ENCODE measurements at regions not wholly inside any gene's neighbourhood (a gene's known extent, or its start where the extent isn't known, plus 50 kb on each side); places are given as distances from the start of the nearest gene placed in this dataset.

DNA sequence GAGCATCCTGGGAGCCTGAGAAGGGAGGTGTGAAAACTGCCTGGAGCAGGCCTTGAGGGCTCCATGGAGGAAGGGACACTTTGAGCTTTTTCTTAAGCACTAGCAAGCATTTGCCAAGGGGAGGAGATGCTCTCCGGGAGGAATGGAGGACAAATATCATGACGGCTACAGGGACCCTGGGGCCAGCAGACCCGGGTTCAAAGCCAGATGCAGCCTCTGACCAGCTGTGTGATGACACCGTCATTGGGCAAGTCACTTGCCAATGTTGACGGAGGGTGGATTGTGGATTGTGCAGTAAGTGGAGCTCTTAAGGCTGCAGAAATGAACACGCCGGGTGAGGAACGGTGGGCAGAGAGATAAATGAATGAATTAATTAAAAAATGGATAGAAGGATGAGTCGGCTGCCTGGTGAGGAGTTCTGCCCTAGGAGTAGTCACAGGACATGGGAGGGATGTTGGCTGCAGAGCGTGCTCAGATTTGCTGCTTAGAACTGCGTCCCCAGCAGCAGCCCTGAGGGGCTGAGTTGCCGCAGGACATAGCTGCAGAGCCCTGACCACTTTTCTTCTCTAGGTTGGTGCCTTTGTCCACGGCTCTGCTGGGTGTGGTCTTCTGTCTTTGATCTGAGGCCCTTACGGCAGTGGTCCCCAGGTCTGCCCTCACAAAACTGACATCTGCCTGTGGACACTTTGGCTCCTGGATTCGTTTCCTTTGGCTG lies 507.6 kb downstream of the NPHP4 start:
- no peak overlapping the region for H3K4me3 ChIP-seq (ENCODE audit: low read length)
- TF ChIP-seq, protein P1, sequence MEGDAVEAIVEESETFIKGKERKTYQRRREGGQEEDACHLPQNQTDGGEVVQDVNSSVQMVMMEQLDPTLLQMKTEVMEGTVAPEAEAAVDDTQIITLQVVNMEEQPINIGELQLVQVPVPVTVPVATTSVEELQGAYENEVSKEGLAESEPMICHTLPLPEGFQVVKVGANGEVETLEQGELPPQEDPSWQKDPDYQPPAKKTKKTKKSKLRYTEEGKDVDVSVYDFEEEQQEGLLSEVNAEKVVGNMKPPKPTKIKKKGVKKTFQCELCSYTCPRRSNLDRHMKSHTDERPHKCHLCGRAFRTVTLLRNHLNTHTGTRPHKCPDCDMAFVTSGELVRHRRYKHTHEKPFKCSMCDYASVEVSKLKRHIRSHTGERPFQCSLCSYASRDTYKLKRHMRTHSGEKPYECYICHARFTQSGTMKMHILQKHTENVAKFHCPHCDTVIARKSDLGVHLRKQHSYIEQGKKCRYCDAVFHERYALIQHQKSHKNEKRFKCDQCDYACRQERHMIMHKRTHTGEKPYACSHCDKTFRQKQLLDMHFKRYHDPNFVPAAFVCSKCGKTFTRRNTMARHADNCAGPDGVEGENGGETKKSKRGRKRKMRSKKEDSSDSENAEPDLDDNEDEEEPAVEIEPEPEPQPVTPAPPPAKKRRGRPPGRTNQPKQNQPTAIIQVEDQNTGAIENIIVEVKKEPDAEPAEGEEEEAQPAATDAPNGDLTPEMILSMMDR (IDR thresholded peaks at IDR 0.05; ENCODE audit: insufficient read depth, low read depth, low read length, missing control alignments), result no peak
- DNase-seq (ENCODE audit: low read depth), result no peak

DNA sequence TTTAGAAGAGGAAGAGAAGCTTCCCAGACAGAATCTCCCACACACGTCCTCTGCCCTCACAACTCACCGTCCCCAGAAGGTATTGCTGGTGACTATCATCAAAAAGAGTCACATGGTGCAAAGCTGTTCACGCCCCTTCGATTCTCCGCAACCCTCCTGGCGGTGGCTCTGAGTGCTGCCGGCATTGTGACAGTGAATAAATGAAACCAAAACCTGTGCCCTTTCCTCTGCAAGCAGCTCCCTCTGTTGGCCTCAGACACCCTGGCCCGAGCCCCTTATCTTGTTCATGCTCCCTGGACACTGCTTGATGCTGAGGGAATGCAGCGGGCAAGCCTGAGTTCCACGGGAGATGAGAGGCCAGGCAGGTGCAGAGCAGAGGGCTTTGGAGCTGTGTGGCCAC lies 510.3 kb downstream of the NPHP4 start:
- H3K4me3 ChIP-seq (ENCODE audit: low read length), result no peak overlapping the region
- TF ChIP-seq, protein P1 (IDR thresholded peaks at IDR 0.05; ENCODE audit: insufficient read depth, low read depth, low read length, missing control alignments), result no peak
- no peak for DNase-seq (ENCODE audit: low read depth)

DNA sequence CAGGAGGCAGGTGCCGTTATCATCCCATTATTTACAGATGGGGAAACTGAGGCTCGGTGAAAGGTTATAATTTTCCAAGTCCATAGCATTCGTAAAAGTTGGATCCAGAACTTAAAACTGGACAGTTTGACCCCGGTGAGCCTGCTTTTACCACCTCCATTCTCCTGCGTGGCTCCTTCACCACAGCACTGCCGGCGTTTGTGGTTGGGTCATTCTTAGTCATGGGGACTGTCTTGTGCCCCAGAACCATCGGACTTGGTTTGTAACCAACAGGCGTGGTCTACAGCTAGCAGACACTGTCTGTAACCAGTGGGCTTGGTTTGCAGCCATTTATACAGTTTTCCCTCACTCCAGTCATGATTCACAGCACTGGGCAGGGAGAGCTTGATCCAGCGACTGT lies 511.3 kb downstream of the NPHP4 start:
- no peak for DNase-seq (ENCODE audit: low read depth)
- no peak overlapping the region for H3K4me3 ChIP-seq (ENCODE audit: low read length)
- TF ChIP-seq, protein P1 (IDR thresholded peaks at IDR 0.05; ENCODE audit: insufficient read depth, low read depth, low read length, missing control alignments), result no peak

GRCh38 chr1:5479876-5480646 lies 512.2 kb downstream of the NPHP4 start:
- DNase-seq (ENCODE audit: low read depth), result no peak
- TF ChIP-seq, protein P1 (IDR thresholded peaks at IDR 0.05; ENCODE audit: insufficient read depth, low read depth, low read length, missing control alignments), result no peak

DNA sequence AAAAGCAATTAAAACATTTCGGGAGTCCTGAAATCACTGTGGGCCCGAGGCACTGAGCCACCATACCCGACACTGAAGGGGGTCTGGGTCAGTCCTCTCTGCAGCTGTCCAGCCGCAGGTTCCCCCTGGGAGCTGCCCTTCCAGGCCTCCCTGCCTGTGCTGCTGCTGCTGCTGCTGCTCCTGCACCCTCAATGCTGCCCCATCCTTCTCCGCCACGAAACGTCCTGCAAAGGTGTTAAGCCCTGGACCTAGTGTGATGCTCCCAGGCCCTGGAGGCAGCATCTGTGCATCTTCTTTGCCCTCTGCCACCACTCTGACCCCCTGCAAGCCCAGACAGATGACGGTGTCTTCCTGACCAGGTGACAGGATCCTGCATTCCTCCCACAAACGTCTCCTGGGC lies 513.3 kb downstream of the NPHP4 start:
- no peak for DNase-seq (ENCODE audit: low read depth)
- TF ChIP-seq, protein P1 (IDR thresholded peaks at IDR 0.05; ENCODE audit: insufficient read depth, low read depth, low read length, missing control alignments), result no peak
- H3K4me3 ChIP-seq (ENCODE audit: low read length), result no peak overlapping the region

More at GRCh38 chr1:5479876-5480646, 512.2 kb downstream of the NPHP4 start:
- no peak overlapping the region for H3K4me3 ChIP-seq (ENCODE audit: low read length)

GRCh38 chr1:5478156-5478695 lies 514.0 kb downstream of the NPHP4 start:
- H3K4me3 ChIP-seq (ENCODE audit: low read length), result no peak overlapping the region
- TF ChIP-seq, protein P1 (IDR thresholded peaks at IDR 0.05; ENCODE audit: insufficient read depth, low read depth, low read length, missing control alignments), result no peak
- DNase-seq (ENCODE audit: low read depth), result no peak
